Choroid plexus epithelial cell (primary cell): ENCODE measurements at regions not wholly inside any gene's neighbourhood (a gene's known extent, or its start where the extent isn't known, plus 50 kb on each side); places are given as distances from the start of the nearest gene placed in this dataset.

Experiments used
- DNase-seq: peaks from one replicate; pipeline ENCODE4 v3.0.0-alpha.2; 2010; ENCODE audit warnings: low read depth
- H3K4me3 ChIP-seq: 2 replicates; pipeline ENCODE4 v1.5.1; 2011; ENCODE audit warnings: low read depth, mild to moderate bottlenecking, control low read depth, low read length, moderate library complexity
- TF ChIP-seq, protein P1 (sequence below): conservative IDR thresholded peaks from 2 replicates; pipeline ENCODE4 v1.5.1; 2011; ENCODE audit warnings: low read depth, mild to moderate bottlenecking, control low read depth, inconsistent platforms, low read length, moderate library complexity

DNA sequence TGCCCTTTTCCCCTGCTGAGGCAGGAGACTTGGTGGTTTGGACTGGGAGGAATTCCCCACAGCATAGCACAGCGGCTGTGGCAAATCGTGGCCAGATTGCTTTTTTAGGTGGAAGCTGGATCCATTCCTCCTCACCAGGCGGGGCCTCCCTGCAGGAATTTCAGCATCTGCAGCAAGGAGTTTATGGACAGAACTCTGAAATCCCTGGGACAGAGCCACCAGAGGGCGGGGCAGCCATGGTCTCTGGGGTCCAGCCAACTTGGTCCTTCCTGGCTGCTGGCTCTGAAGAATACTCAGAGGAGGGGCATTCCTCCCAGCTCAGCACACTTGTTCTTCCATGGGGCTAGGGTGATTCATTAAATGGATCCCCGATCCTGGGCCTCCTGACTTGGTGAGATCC is 794.3 kb downstream of the SH3BGRL start:
- TF ChIP-seq, protein P1, sequence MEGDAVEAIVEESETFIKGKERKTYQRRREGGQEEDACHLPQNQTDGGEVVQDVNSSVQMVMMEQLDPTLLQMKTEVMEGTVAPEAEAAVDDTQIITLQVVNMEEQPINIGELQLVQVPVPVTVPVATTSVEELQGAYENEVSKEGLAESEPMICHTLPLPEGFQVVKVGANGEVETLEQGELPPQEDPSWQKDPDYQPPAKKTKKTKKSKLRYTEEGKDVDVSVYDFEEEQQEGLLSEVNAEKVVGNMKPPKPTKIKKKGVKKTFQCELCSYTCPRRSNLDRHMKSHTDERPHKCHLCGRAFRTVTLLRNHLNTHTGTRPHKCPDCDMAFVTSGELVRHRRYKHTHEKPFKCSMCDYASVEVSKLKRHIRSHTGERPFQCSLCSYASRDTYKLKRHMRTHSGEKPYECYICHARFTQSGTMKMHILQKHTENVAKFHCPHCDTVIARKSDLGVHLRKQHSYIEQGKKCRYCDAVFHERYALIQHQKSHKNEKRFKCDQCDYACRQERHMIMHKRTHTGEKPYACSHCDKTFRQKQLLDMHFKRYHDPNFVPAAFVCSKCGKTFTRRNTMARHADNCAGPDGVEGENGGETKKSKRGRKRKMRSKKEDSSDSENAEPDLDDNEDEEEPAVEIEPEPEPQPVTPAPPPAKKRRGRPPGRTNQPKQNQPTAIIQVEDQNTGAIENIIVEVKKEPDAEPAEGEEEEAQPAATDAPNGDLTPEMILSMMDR: no peak
- no peak overlapping the region for H3K4me3 ChIP-seq
- no peak for DNase-seq

DNA sequence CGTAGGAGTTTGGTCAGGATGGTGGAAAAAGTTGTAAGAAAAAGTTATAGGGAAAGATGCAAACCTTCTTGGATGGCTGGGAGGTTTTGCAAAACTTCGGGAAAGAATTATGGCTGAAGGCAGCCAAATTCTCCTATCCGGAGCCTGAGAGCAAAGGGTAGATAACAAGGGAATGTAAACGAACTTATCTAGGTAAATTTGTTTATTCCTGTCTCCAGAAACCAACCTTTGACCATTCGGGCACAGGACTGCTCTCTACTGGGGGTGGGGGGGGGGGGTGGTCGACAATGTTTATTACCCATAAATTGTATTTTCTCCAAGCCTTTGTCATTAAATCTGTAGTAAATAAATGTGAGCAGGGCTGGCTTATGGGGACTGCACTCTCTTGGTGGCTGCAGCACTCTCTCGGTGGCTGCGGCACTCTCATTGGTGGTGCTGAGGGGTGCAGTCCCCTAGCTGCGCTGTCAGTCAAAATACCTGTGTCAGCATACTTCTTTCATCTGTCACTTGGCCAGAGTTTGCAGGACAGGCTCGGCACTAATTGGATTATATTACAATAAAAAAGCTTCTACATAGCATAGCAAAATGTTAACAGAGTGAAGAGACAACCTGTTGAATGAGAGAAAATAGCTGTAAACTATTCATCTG is 827.8 kb downstream of the SH3BGRL start:
- H3K4me3 ChIP-seq: no peak overlapping the region

DNA sequence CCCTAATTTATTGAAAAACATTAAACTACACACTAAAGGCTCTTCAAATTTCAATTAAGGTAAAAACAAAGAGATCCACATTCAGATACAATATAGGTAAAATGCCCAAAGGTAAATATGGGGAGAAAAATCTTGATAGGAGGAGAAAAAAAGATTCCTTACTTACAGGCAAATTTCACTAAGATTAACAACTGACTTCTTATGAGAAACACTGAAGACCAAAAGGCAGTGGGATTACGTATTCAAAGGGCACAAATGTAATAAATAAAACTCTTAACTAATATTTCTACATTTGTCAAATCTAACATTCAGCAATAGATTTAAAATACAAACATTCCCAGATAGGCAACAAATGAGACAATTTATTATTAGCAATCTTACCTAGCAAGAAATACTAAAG is 829.3 kb downstream of the SH3BGRL start:
- DNase-seq: no peak
- no peak overlapping the region for H3K4me3 ChIP-seq
- TF ChIP-seq, protein P1: no peak

More for the DNA sequence above, 827.8 kb downstream of the SH3BGRL start:
- TF ChIP-seq, protein P1: no peak
- DNase-seq: no peak

DNA sequence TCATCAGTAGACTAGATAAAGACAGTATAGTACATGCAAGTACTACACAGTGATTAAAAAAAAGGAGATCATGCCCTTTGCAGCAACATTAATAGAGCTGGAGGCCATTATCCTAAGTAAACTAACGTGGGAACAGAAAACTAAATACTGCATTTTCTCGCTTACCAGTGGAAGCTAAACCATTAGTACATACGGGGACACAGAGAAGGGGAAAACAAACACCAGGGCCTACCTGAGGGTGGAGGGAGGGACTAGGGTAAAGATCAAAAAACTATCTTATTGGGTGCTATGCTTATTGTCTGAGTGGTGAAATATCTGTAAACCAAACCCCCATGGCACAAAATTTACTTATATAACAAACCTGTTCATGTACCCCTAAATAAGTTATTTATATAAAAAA is 836.9 kb downstream of the SH3BGRL start:
- TF ChIP-seq, protein P1: no peak
- no peak for DNase-seq
- H3K4me3 ChIP-seq: no peak overlapping the region

DNA sequence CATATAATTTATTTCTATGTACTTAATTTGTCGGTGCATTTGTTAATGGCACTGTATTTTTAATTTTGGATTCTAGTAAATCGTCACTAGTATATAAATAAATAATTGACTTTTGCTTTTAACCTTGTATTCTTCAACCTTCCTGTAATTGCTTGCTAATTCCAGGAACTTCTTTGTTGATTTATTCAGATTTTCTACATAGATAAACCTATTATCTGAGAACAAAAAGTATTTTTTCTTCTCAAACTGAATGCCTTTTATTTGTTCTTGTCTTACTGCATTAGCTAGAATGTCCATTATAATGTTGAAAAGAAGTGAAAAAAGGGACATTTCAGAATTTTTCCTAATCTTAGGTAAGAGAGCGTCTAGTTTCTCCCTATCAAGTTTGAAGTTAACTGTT is 839.1 kb downstream of the SH3BGRL start:
- no peak overlapping the region for H3K4me3 ChIP-seq
- TF ChIP-seq, protein P1: no peak
- no peak for DNase-seq

DNA sequence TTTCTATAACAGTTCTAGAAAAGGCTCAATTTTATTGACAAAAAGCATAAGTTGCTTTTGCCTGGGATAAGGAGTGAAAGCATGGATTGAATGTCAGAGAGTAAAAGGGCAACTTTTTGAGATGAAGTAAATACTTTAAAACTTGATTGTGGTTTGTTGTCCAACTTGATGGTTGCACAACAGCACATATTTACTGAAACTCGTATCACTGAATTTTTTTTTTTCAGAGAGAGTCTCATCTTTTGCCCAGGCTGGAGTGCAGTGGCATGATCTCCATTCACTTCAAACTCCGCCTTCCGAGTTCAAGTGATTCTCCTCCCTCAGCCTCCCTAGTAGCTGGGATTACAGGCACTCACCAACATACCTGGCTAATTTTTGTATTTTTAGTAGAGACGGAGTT is 856.8 kb downstream of the SH3BGRL start:
- TF ChIP-seq, protein P1: no peak
- no peak overlapping the region for H3K4me3 ChIP-seq
- DNase-seq: no peak

DNA sequence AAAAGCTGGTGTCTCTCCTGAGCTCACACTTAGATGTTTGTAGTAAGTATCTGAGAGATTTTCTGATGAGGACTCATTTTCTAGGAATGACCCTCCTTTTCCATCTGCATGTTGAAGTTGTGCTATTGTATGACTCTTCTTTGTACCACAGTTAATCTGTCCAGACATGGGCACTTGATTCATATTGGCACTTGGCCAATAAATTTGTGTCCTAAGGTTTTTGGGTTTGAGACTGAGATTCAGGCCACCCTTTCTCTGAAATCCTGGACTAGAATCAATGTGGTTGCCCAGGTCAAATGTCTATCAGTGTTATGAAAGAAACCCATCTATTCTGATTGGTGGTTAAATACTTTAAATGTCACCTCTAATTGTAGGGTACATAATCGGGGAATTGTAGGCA is 869.0 kb downstream of the SH3BGRL start:
- H3K4me3 ChIP-seq: no peak overlapping the region
- DNase-seq: no peak
- TF ChIP-seq, protein P1: no peak
